HG03460 (cell line): ENCODE measurements at regions not wholly inside any gene's neighbourhood (a gene's known extent, or its start where the extent isn't known, plus 50 kb on each side); places are given as distances from the start of the nearest gene placed in this dataset.
"Not testable (repeated sequence)": the region's sequence is repeated elsewhere in the genome, so short reads cannot be mapped to it uniquely, and the experiment has no call there.

Experiments
- ATAC-seq: cut with Tn5 transposase; IDR thresholded peaks from one replicate; pipeline ENCODE4 v1.9.1; 2021; ENCODE audit not compliant: unreplicated experiment

GRCh38 chr2:406231-406630 lies 118.3 kb upstream of the ALKAL2 start:
- no peak for ATAC-seq

GRCh38 chr2:404581-404980 lies 116.7 kb upstream of the ALKAL2 start:
- ATAC-seq = no peak

GRCh38 chr2:403682-404081 lies 115.8 kb upstream of the ALKAL2 start:
- no peak for ATAC-seq

GRCh38 chr2:402721-403120 lies 114.8 kb upstream of the ALKAL2 start:
- ATAC-seq = no peak

- ATAC-seq = no peak
Observed at GRCh38 chr2:402206-402605, 114.3 kb upstream of the ALKAL2 start.

- no peak for ATAC-seq
Observed at GRCh38 chr2:401019-401679, 113.3 kb upstream of the ALKAL2 start.

GRCh38 chr2:397926-398325 lies 110.0 kb upstream of the ALKAL2 start:
- ATAC-seq = no peak

GRCh38 chr2:397521-397920 lies 109.6 kb upstream of the ALKAL2 start:
- ATAC-seq = no peak

- ATAC-seq = no peak
Observed at GRCh38 chr2:396903-397302, 109.0 kb upstream of the ALKAL2 start.

GRCh38 chr2:395886-396285 lies 108.0 kb upstream of the ALKAL2 start:
- no peak for ATAC-seq

GRCh38 chr2:393711-394696 lies 106.1 kb upstream of the ALKAL2 start:
- ATAC-seq = no peak

GRCh38 chr2:392926-393280 lies 105.0 kb upstream of the ALKAL2 start:
- no peak for ATAC-seq

- no peak for ATAC-seq
Observed at GRCh38 chr2:392181-392925, 104.5 kb upstream of the ALKAL2 start.

- ATAC-seq = no peak
Observed at GRCh38 chr2:391696-392095, 103.8 kb upstream of the ALKAL2 start.

- ATAC-seq = no peak
Observed at GRCh38 chr2:390959-391358, 103.1 kb upstream of the ALKAL2 start.

GRCh38 chr2:389985-390384 lies 102.1 kb upstream of the ALKAL2 start:
- ATAC-seq = not testable (repeated sequence)

- ATAC-seq = not testable (repeated sequence)
Observed at GRCh38 chr2:388752-389151, 100.9 kb upstream of the ALKAL2 start.

GRCh38 chr2:387980-388421 lies 100.1 kb upstream of the ALKAL2 start:
- ATAC-seq = no peak

GRCh38 chr2:386406-387103 lies 98.7 kb upstream of the ALKAL2 start:
- no peak for ATAC-seq

GRCh38 chr2:385785-386184 lies 97.9 kb upstream of the ALKAL2 start:
- ATAC-seq = no peak

- ATAC-seq = no peak
Observed at GRCh38 chr2:385061-385460, 97.2 kb upstream of the ALKAL2 start.
